Smooth muscle cell (in vitro differentiated cells): ENCODE measurements at regions not wholly inside any gene's neighbourhood (a gene's known extent, or its start where the extent isn't known, plus 50 kb on each side); places are given as distances from the start of the nearest gene placed in this dataset.

Experiments
- DNase-seq: peaks from one replicate; lab custom pipeline; 2025; ENCODE audit not compliant: unreplicated experiment; lab: John Stamatoyannopoulos, UW
- H2AFZ ChIP-seq: fragments of 200-600 bp; sonication (generic); 2 replicates; pipeline ENCODE4 v1.6.0; 2016; ENCODE audit warnings: antibody characterized with exemption, low read depth, mild to moderate bottlenecking
- H3F3A ChIP-seq: fragments of 200-600 bp; sonication (generic); 2 replicates; pipeline ENCODE4 v1.6.0; 2017; ENCODE audit warnings: antibody characterized with exemption, low read depth
- H3K27ac ChIP-seq: fragments of 200-600 bp; sonication (generic); 2 replicates; pipeline ENCODE4 v1.5.1; 2016; ENCODE audit warnings: low read depth, mild to moderate bottlenecking
- H3K27me3 ChIP-seq: fragments of 200-600 bp; sonication (generic); 2 replicates; pipeline ENCODE4 v1.6.1; 2016; ENCODE audit warnings: low read depth, mild to moderate bottlenecking
- H3K36me3 ChIP-seq: fragments of 200-600 bp; sonication (generic); 2 replicates; pipeline ENCODE4 v1.5.1; 2016; ENCODE audit warnings: low read depth
- H3K4me1 ChIP-seq: fragments of 200-600 bp; sonication (generic); 2 replicates; pipeline ENCODE4 v1.5.1; 2016; ENCODE audit warnings: low read depth
- H3K4me2 ChIP-seq: fragments of 200-600 bp; sonication (generic); 2 replicates; pipeline ENCODE4 v1.6.0; 2016; ENCODE audit warnings: mild to moderate bottlenecking
- H3K4me3 ChIP-seq: fragments of 200-600 bp; sonication (generic); 2 replicates; pipeline ENCODE4 v1.5.1; 2016; ENCODE audit warnings: mild to moderate bottlenecking
- H3K79me2 ChIP-seq: fragments of 200-600 bp; sonication (generic); 2 replicates; pipeline ENCODE4 v1.6.0; 2016; ENCODE audit warnings: low read depth, mild to moderate bottlenecking
- H3K9ac ChIP-seq: fragments of 200-600 bp; sonication (generic); 2 replicates; pipeline ENCODE4 v1.6.0; 2016; ENCODE audit warnings: low read depth
- H3K9me3 ChIP-seq: fragments of 200-600 bp; sonication (generic); replicated peaks from 2 replicates; pipeline ENCODE4 v1.5.1; 2016; ENCODE audit warnings: low read depth
- H4K20me1 ChIP-seq: fragments of 200-600 bp; sonication (generic); 2 replicates; pipeline ENCODE4 v1.6.0; 2016; ENCODE audit warnings: low read depth
- CTCF ChIP-seq: fragments of 200-600 bp; sonication (generic); IDR thresholded peaks from 2 replicates; pipeline ENCODE4 v1.5.1; 2017; ENCODE audit warnings: borderline replicate concordance, mild to moderate bottlenecking, antibody characterized with exemption; ENCODE audit not compliant: insufficient read depth, poor library complexity, severe bottlenecking
- WGBS: methylation state at CpG from one replicate; pipeline ENCODE4 v1.1.7; 2016; ENCODE audit warnings: low lambda C conversion rate; 5-methylcytosine and 5-hydroxymethylcytosine counted together

- Histone ChIP-seq H3K4me1 (no peaks in the 10 kb centered on the region), H3K4me2 (peak overlapping the region; percentile 18), H3K27ac (peak overlapping the region; percentile 31), H2AFZ (no peak overlapping the region), H3K9me3 (no peaks in the 10 kb centered on the region), H3F3A (peaks cover 4% of the 10 kb centered on the region), H4K20me1 (no peaks in the 10 kb centered on the region), H3K36me3 (no peaks in the 10 kb centered on the region), H3K27me3 (no peaks in the 10 kb centered on the region), H3K79me2 (no peaks in the 10 kb centered on the region), H3K4me3 (no peak overlapping the region), H3K9ac (no peak overlapping the region)
- no peak for DNase-seq
- WGBS = 77% methylated on average over 1 of the region's 1 CpG
- no peak for TF ChIP-seq CTCF
Observed at GRCh38 chr6:115617031-115617430, 443.7 kb downstream of the FRK start.

- no peaks in the 10 kb centered on the region for H3K9me3 ChIP-seq
- peaks cover 4% of the 10 kb centered on the region for H3F3A ChIP-seq
- no peak for DNase-seq
- H3K36me3 ChIP-seq = no peaks in the 10 kb centered on the region
- WGBS = 19% methylated on average over 3 of the region's 3 CpGs
- no peak overlapping the region for H3K9ac ChIP-seq
- TF ChIP-seq CTCF = no peak
- H3K4me2 ChIP-seq = peak overlapping the region; percentile 68
- H3K79me2 ChIP-seq = no peaks in the 10 kb centered on the region
- no peak overlapping the region for H2AFZ ChIP-seq
- no peaks in the 10 kb centered on the region for H4K20me1 ChIP-seq
- H3K27ac ChIP-seq = peak overlapping the region; percentile 32
- H3K27me3 ChIP-seq = no peaks in the 10 kb centered on the region
- no peaks in the 10 kb centered on the region for H3K4me1 ChIP-seq
- no peak overlapping the region for H3K4me3 ChIP-seq
Observed at GRCh38 chr6:115613488-115613887, 447.2 kb downstream of the FRK start.

- Histone ChIP-seq H3F3A (peaks cover 4% of the 10 kb centered on the region), H3K4me3 (no peak overlapping the region), H3K4me1 (no peaks in the 10 kb centered on the region), H3K9me3 (no peaks in the 10 kb centered on the region), H4K20me1 (no peaks in the 10 kb centered on the region), H3K36me3 (no peaks in the 10 kb centered on the region), H2AFZ (no peak overlapping the region), H3K79me2 (no peaks in the 10 kb centered on the region), H3K27ac (peak overlapping the region; percentile 32), H3K9ac (no peak overlapping the region), H3K27me3 (no peaks in the 10 kb centered on the region), H3K4me2 (peak overlapping the region; percentile 68)
- 83% methylated on average over 7 of the region's 7 CpGs for WGBS
- TF ChIP-seq CTCF = no peak
- DNase-seq = no peak
Observed at GRCh38 chr6:115612796-115613479, 447.8 kb downstream of the FRK start.

- Histone ChIP-seq H4K20me1 (no peaks in the 10 kb centered on the region), H3F3A (peaks cover 4% of the 10 kb centered on the region), H3K79me2 (no peaks in the 10 kb centered on the region), H3K9ac (no peak overlapping the region), H3K4me2 (no peak overlapping the region), H3K4me3 (no peak overlapping the region), H3K4me1 (no peaks in the 10 kb centered on the region), H3K27me3 (no peaks in the 10 kb centered on the region), H3K27ac (no peak overlapping the region), H2AFZ (no peak overlapping the region), H3K36me3 (no peaks in the 10 kb centered on the region), H3K9me3 (no peaks in the 10 kb centered on the region)
- WGBS = 0% methylated on average over 1 of the region's 1 CpG
- DNase-seq = no peak
- no peak for TF ChIP-seq CTCF
Observed at GRCh38 chr6:115612216-115612615, 448.5 kb downstream of the FRK start.
